Neural progenitor cell (in vitro differentiated cells): ENCODE measurements at regions not wholly inside any gene's neighbourhood (a gene's known extent, or its start where the extent isn't known, plus 50 kb on each side); places are given as distances from the start of the nearest gene placed in this dataset.

ENCODE experiments used
- DNase-seq: peaks from one replicate; pipeline ENCODE4 v3.0.0-alpha.2; 2016; ENCODE audit warnings: low spot score
- H2AFZ ChIP-seq: fragments of 200-600 bp; sonication (generic); replicated peaks from 2 replicates; pipeline ENCODE4 v1.6.1; 2016; ENCODE audit warnings: antibody characterized with exemption
- H3F3A ChIP-seq: fragments of 200-600 bp; sonication (generic); 2 replicates; pipeline ENCODE4 v1.6.1; 2016; ENCODE audit warnings: antibody characterized with exemption, low read depth
- H3K27ac ChIP-seq: fragments of 200-600 bp; sonication (generic); 2 replicates; pipeline ENCODE4 v1.5.1; 2016; ENCODE audit warnings: mild to moderate bottlenecking
- H3K27me3 ChIP-seq: fragments of 200-600 bp; sonication (generic); 2 replicates; pipeline ENCODE4 v1.6.1; 2016; ENCODE audit warnings: mild to moderate bottlenecking, moderate library complexity
- H3K36me3 ChIP-seq: fragments of 200-600 bp; sonication (generic); 2 replicates; pipeline ENCODE4 v1.5.1; 2016
- H3K4me1 ChIP-seq: fragments of 200-600 bp; sonication (generic); 2 replicates; pipeline ENCODE4 v1.6.1; 2016; ENCODE audit warnings: mixed run types
- H3K4me2 ChIP-seq: fragments of 200-600 bp; sonication (generic); 2 replicates; pipeline ENCODE4 v1.6.1; 2016
- H3K4me3 ChIP-seq: fragments of 200-600 bp; sonication (generic); 2 replicates; pipeline ENCODE4 v1.5.1; 2016
- H3K79me2 ChIP-seq: fragments of 200-600 bp; sonication (generic); 2 replicates; pipeline ENCODE4 v1.6.1; 2016; ENCODE audit warnings: low read depth
- H3K9ac ChIP-seq: fragments of 200-600 bp; sonication (generic); 2 replicates; pipeline ENCODE4 v1.6.1; 2016
- H3K9me3 ChIP-seq: fragments of 200-600 bp; sonication (generic); 2 replicates; pipeline ENCODE4 v1.5.1; 2016; ENCODE audit warnings: low read depth
- H4K20me1 ChIP-seq: fragments of 200-600 bp; sonication (generic); 2 replicates; pipeline ENCODE4 v1.6.1; 2016; ENCODE audit warnings: low read depth
- H3K27ac Mint-ChIP-seq: 3 replicates; pipeline ENCODE4 v1.8.0; 2021; ENCODE audit warnings: mixed read lengths
- H3K27me3 Mint-ChIP-seq: 2 replicates; pipeline ENCODE4 v1.8.0; 2022; ENCODE audit warnings: low read depth, mild to moderate bottlenecking, inconsistent platforms, moderate library complexity, mixed read lengths; ENCODE audit not compliant: insufficient read depth
- H3K36me3 Mint-ChIP-seq: 3 replicates; pipeline ENCODE4 v1.8.0; 2021; ENCODE audit warnings: mixed read lengths
- H3K4me1 Mint-ChIP-seq: 3 replicates; pipeline ENCODE4 v1.8.0; 2021; ENCODE audit warnings: mixed read lengths
- H3K4me3 Mint-ChIP-seq: 3 replicates; pipeline ENCODE4 v1.8.0; 2021; ENCODE audit warnings: mild to moderate bottlenecking, moderate library complexity, mixed read lengths
- H3K9me3 Mint-ChIP-seq: 3 replicates; pipeline ENCODE4 v1.8.0; 2020; ENCODE audit warnings: mixed read lengths
- EZH2 ChIP-seq: fragments of 200-600 bp; sonication (generic); IDR thresholded peaks from 2 replicates; pipeline ENCODE4 v1.6.1; 2017; ENCODE audit warnings: antibody characterized with exemption, mild to moderate bottlenecking, moderate library complexity
- EZH2phosphoT487 ChIP-seq: fragments of 200-600 bp; sonication (generic); IDR thresholded peaks from 2 replicates; pipeline ENCODE4 v1.6.1; 2017; ENCODE audit warnings: antibody characterized with exemption
- TF ChIP-seq, protein P1 (sequence below): fragments of 200-600 bp; sonication (generic); IDR thresholded peaks from 2 replicates; pipeline ENCODE4 v1.5.1; 2017; ENCODE audit warnings: antibody characterized with exemption, mild to moderate bottlenecking

- TF ChIP-seq, protein P1, sequence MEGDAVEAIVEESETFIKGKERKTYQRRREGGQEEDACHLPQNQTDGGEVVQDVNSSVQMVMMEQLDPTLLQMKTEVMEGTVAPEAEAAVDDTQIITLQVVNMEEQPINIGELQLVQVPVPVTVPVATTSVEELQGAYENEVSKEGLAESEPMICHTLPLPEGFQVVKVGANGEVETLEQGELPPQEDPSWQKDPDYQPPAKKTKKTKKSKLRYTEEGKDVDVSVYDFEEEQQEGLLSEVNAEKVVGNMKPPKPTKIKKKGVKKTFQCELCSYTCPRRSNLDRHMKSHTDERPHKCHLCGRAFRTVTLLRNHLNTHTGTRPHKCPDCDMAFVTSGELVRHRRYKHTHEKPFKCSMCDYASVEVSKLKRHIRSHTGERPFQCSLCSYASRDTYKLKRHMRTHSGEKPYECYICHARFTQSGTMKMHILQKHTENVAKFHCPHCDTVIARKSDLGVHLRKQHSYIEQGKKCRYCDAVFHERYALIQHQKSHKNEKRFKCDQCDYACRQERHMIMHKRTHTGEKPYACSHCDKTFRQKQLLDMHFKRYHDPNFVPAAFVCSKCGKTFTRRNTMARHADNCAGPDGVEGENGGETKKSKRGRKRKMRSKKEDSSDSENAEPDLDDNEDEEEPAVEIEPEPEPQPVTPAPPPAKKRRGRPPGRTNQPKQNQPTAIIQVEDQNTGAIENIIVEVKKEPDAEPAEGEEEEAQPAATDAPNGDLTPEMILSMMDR, result no peak
- TF ChIP-seq EZH2phosphoT487, result no peak
- TF ChIP-seq EZH2, result no peak
- H3K4me3 Mint-ChIP-seq, result no peak overlapping the region
- Histone ChIP-seq H2AFZ (no peak overlapping the region), H4K20me1 (no peaks in the 10 kb centered on the region), H3K9ac (no peak overlapping the region), H3K4me1 (no peaks in the 10 kb centered on the region), H3K36me3 (no peaks in the 10 kb centered on the region), H3F3A (no peaks in the 10 kb centered on the region), H3K79me2 (no peaks in the 10 kb centered on the region), H3K4me3 (no peak overlapping the region), H3K4me2 (no peak overlapping the region), H3K9me3 (no peaks in the 10 kb centered on the region), H3K27me3 (no peaks in the 10 kb centered on the region), H3K27ac (no peak overlapping the region)
- peaks cover 4% of the 10 kb centered on the region for H3K27me3 Mint-ChIP-seq
- no peak for DNase-seq
- H3K27ac Mint-ChIP-seq, result no peak overlapping the region
- H3K4me1 Mint-ChIP-seq, result peaks cover 7% of the 10 kb centered on the region
- H3K9me3 Mint-ChIP-seq, result no peaks in the 10 kb centered on the region
- H3K36me3 Mint-ChIP-seq, result no peaks in the 10 kb centered on the region
Observed at GRCh38 chr6:54057058-54057457, 54.2 kb upstream of the MLIP start.

- H3K9ac ChIP-seq, result no peak overlapping the region
- no peak overlapping the region for H3K27ac Mint-ChIP-seq
- H3K36me3 ChIP-seq, result no peaks in the 10 kb centered on the region
- no peak overlapping the region for H2AFZ ChIP-seq
- peaks cover 4% of the 10 kb centered on the region for H3K27me3 Mint-ChIP-seq
- no peaks in the 10 kb centered on the region for H4K20me1 ChIP-seq
- no peak overlapping the region for H3K4me2 ChIP-seq
- H3K4me1 Mint-ChIP-seq, result peaks cover 7% of the 10 kb centered on the region
- TF ChIP-seq EZH2phosphoT487 (no peak), EZH2 (no peak)
- TF ChIP-seq, protein P1, result no peak
- H3K27ac ChIP-seq, result no peak overlapping the region
- no peaks in the 10 kb centered on the region for H3K4me1 ChIP-seq
- no peaks in the 10 kb centered on the region for H3K9me3 Mint-ChIP-seq
- H3K79me2 ChIP-seq, result no peaks in the 10 kb centered on the region
- H3K4me3 ChIP-seq, result no peak overlapping the region
- no peaks in the 10 kb centered on the region for H3F3A ChIP-seq
- no peaks in the 10 kb centered on the region for H3K36me3 Mint-ChIP-seq
- no peak overlapping the region for H3K4me3 Mint-ChIP-seq
- H3K9me3 ChIP-seq, result no peaks in the 10 kb centered on the region
- H3K27me3 ChIP-seq, result no peaks in the 10 kb centered on the region
- no peak for DNase-seq
Observed at GRCh38 chr6:54058236-54058635, 53.0 kb upstream of the MLIP start.

- no peak overlapping the region for H3K27ac Mint-ChIP-seq
- H3K4me1 ChIP-seq, result no peaks in the 10 kb centered on the region
- no peaks in the 10 kb centered on the region for H4K20me1 ChIP-seq
- no peak overlapping the region for H2AFZ ChIP-seq
- H3K36me3 Mint-ChIP-seq, result no peaks in the 10 kb centered on the region
- H3K4me1 Mint-ChIP-seq, result no peaks in the 10 kb centered on the region
- no peak overlapping the region for H3K4me3 Mint-ChIP-seq
- no peaks in the 10 kb centered on the region for H3K9me3 Mint-ChIP-seq
- no peak overlapping the region for H3K9ac ChIP-seq
- DNase-seq, result no peak
- H3K27me3 ChIP-seq, result no peaks in the 10 kb centered on the region
- no peaks in the 10 kb centered on the region for H3F3A ChIP-seq
- no peak overlapping the region for H3K27ac ChIP-seq
- no peaks in the 10 kb centered on the region for H3K9me3 ChIP-seq
- no peaks in the 10 kb centered on the region for H3K79me2 ChIP-seq
- no peaks in the 10 kb centered on the region for H3K36me3 ChIP-seq
- peaks cover 4% of the 10 kb centered on the region for H3K27me3 Mint-ChIP-seq
- no peak overlapping the region for H3K4me2 ChIP-seq
- H3K4me3 ChIP-seq, result no peak overlapping the region
- TF ChIP-seq, protein P1, result no peak
- TF ChIP-seq EZH2 (no peak), EZH2phosphoT487 (no peak)
Observed at GRCh38 chr6:54059683-54060082, 51.6 kb upstream of the MLIP start.
